HL-60 (cell line): ENCODE measurements at regions not wholly inside any gene's neighbourhood (a gene's known extent, or its start where the extent isn't known, plus 50 kb on each side); places are given as distances from the start of the nearest gene placed in this dataset.

Experiments used
- GABPA ChIP-seq: IDR thresholded peaks from 2 replicates; pipeline ENCODE4 v1.6.1; 2012; ENCODE audit warnings: low read depth
- POLR2AphosphoS5 ChIP-seq: IDR thresholded peaks from 2 replicates; pipeline ENCODE4 v1.6.1; 2012; ENCODE audit warnings: low read depth
- SPI1 ChIP-seq: IDR thresholded peaks from 2 replicates; pipeline ENCODE4 v1.6.1; 2012; ENCODE audit warnings: low read depth, mild to moderate bottlenecking, borderline replicate concordance
- TF ChIP-seq, protein P1 (sequence below): IDR thresholded peaks from one replicate; pipeline ENCODE4 v1.5.1; 2011; ENCODE audit warnings: low read length, control low read depth, inconsistent platforms; ENCODE audit not compliant: insufficient read depth
- TF ChIP-seq, protein P2 (sequence below): IDR thresholded peaks from 2 replicates; pipeline ENCODE4 v1.6.1; 2012; ENCODE audit warnings: low read depth; ENCODE audit not compliant: insufficient replicate concordance

DNA sequence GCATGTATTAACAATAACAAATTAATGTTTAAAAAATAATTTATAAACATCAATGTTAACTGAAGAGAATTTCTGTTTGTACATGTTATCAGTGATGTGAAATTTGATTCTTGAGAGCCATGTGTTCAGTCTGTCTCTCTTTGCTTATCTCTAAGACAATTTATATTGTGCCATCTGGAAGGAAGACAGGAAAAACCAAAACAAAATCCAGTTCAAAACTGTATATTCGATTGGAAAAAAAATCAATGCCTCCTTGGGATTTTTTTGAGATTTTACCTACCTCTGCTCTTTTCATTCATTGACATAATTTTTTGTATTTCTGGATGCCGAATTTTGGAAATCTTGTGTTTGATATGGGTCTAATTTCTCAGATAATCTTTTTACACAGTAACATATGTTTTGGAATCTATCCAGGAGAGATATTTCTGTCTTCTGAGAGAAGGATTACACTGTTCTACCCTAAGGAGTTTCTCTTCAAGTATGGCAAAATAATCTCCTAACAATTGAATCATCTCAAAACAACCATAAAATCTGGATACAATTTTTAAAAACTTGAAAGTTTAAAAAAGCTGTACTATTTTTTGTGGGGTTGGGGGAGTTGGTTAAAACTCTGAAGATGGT, 311.9 kb upstream of the GNAI1 start:
- TF ChIP-seq POLR2AphosphoS5 (no peak), SPI1 (no peak), GABPA (no peak)
- TF ChIP-seq, protein P1, sequence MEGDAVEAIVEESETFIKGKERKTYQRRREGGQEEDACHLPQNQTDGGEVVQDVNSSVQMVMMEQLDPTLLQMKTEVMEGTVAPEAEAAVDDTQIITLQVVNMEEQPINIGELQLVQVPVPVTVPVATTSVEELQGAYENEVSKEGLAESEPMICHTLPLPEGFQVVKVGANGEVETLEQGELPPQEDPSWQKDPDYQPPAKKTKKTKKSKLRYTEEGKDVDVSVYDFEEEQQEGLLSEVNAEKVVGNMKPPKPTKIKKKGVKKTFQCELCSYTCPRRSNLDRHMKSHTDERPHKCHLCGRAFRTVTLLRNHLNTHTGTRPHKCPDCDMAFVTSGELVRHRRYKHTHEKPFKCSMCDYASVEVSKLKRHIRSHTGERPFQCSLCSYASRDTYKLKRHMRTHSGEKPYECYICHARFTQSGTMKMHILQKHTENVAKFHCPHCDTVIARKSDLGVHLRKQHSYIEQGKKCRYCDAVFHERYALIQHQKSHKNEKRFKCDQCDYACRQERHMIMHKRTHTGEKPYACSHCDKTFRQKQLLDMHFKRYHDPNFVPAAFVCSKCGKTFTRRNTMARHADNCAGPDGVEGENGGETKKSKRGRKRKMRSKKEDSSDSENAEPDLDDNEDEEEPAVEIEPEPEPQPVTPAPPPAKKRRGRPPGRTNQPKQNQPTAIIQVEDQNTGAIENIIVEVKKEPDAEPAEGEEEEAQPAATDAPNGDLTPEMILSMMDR = no peak
- TF ChIP-seq, protein P2, sequence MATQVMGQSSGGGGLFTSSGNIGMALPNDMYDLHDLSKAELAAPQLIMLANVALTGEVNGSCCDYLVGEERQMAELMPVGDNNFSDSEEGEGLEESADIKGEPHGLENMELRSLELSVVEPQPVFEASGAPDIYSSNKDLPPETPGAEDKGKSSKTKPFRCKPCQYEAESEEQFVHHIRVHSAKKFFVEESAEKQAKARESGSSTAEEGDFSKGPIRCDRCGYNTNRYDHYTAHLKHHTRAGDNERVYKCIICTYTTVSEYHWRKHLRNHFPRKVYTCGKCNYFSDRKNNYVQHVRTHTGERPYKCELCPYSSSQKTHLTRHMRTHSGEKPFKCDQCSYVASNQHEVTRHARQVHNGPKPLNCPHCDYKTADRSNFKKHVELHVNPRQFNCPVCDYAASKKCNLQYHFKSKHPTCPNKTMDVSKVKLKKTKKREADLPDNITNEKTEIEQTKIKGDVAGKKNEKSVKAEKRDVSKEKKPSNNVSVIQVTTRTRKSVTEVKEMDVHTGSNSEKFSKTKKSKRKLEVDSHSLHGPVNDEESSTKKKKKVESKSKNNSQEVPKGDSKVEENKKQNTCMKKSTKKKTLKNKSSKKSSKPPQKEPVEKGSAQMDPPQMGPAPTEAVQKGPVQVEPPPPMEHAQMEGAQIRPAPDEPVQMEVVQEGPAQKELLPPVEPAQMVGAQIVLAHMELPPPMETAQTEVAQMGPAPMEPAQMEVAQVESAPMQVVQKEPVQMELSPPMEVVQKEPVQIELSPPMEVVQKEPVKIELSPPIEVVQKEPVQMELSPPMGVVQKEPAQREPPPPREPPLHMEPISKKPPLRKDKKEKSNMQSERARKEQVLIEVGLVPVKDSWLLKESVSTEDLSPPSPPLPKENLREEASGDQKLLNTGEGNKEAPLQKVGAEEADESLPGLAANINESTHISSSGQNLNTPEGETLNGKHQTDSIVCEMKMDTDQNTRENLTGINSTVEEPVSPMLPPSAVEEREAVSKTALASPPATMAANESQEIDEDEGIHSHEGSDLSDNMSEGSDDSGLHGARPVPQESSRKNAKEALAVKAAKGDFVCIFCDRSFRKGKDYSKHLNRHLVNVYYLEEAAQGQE = no peak
